SJSA1 (cell line): ENCODE measurements at regions not wholly inside any gene's neighbourhood (a gene's known extent, or its start where the extent isn't known, plus 50 kb on each side); places are given as distances from the start of the nearest gene placed in this dataset.

Experiments
- DNase-seq, 2 experiments: peaks; one replicate each; pipeline ENCODE4 v3.0.0-alpha.2; 2015 to 2020; ENCODE audit warnings: low spot score in 2 of 2, low read depth in 1 of 2
- H3K27ac ChIP-seq: fragments of 250-450 bp; sonication (Bioruptor Pico); 2 replicates; pipeline ENCODE4 v1.5.1; 2020; ENCODE audit warnings: mild to moderate bottlenecking, moderate library complexity
- H3K27me3 ChIP-seq: fragments of 250-450 bp; sonication (Bioruptor Pico); replicated peaks from 2 replicates; pipeline ENCODE4 v1.5.1; 2020; ENCODE audit warnings: mild to moderate bottlenecking, moderate library complexity
- H3K36me3 ChIP-seq: fragments of 250-450 bp; sonication (Bioruptor Pico); 2 replicates; pipeline ENCODE4 v1.5.1; 2020; ENCODE audit warnings: mild to moderate bottlenecking
- H3K4me1 ChIP-seq: fragments of 250-450 bp; sonication (Bioruptor Pico); replicated peaks from 2 replicates; pipeline ENCODE4 v1.6.1; 2021; ENCODE audit warnings: mild to moderate bottlenecking
- H3K4me3 ChIP-seq: fragments of 250-450 bp; sonication (Bioruptor Pico); 2 replicates; pipeline ENCODE4 v1.5.1; 2020; ENCODE audit warnings: mild to moderate bottlenecking
- H3K9me3 ChIP-seq: fragments of 250-450 bp; sonication (Bioruptor Pico); replicated peaks from 2 replicates; pipeline ENCODE4 v1.5.1; 2020; ENCODE audit warnings: mild to moderate bottlenecking

DNA sequence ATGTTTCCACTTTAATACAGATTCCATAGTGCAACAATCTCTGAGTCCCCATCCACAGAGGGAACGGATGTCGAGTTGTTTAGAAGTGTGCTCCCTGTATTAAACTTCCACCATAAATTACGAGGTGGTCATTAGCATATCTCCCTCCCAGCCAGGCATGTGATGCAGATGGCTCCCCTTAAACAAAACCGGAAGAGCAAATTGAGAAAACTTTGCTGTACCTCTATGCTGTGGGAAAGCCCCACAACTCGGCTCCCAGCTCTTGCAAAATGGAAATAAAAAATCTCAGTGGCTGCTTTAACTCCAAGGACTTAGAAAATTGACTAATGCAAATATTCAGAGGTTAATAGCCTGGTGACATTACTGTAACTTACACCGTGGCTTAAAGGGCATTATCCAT is 290.9 kb downstream of the MAF start:
- no peak for DNase-seq
- Histone ChIP-seq H3K27ac (no peak overlapping the region), H3K4me3 (no peak overlapping the region), H3K36me3 (no peaks in the 10 kb centered on the region), H3K27me3 (no peaks in the 10 kb centered on the region), H3K9me3 (no peaks in the 10 kb centered on the region), H3K4me1 (no peaks in the 10 kb centered on the region)

DNA sequence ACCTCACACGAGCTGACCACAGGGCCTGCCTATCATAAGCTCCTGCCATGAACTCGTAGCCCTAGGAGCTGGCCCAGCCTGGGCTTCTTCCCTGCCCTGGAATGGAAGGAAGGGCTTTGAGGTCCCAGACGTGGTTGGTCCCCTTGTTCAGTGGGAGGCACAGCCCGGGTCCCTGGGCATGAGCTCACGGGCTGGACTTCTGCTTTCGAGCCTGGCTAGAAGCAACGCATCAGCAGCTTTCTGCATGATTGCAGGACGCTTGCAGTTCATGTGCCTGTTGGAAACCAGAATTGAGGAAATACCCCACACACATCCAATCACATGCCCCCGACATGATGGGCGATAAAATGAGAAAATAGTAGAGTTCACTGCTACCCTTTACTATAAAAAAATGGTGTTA is 293.3 kb downstream of the MAF start:
- Histone ChIP-seq H3K27me3 (no peaks in the 10 kb centered on the region), H3K9me3 (no peaks in the 10 kb centered on the region), H3K27ac (no peak overlapping the region), H3K36me3 (no peaks in the 10 kb centered on the region), H3K4me3 (no peak overlapping the region), H3K4me1 (no peaks in the 10 kb centered on the region)
- DNase-seq = no peak

DNA sequence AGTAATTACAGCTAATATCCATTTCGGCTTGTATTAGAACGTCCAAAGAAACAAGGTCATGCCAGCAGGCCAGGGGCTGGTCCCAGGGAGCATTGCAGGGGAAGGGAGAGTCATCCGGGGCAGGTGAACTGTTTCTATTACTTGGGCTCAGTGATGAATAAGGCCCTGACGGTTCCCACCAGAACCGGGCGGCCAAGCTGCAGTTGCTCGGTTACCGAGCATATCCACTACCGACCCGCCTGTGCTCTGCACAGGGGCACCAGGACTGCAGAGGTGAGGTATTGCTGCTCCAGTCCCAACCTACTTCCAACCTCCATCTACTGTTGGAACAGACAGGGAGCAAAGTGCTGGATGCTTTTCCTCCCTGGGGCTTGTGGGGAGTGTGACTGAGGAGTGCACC is 295.5 kb downstream of the MAF start:
- Histone ChIP-seq H3K27me3 (no peaks in the 10 kb centered on the region), H3K36me3 (no peaks in the 10 kb centered on the region), H3K27ac (no peak overlapping the region), H3K4me1 (no peaks in the 10 kb centered on the region), H3K9me3 (no peaks in the 10 kb centered on the region), H3K4me3 (no peak overlapping the region)
- DNase-seq = no peak

DNA sequence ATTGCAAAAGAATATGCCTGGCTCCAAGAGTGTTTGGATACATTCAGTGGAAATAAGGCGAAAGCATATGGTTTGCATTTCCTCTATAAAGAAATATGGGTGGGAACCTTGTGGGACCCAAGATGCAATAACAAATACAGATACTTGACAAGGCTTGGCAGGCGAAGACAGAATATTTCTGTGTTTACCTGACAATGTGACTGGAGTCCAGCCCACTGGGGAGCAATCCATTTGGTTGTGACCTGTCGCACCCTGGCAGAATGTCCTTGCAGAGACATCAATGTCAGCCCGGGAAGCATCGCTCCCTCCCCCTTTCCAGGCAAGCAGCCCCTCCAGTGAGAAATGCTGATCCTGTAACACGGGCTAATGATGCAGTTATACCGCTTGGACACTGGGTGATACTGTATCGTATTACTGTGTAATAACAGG is 296.6 kb downstream of the MAF start:
- no peaks in the 10 kb centered on the region for H3K4me1 ChIP-seq
- H3K9me3 ChIP-seq = no peaks in the 10 kb centered on the region
- H3K4me3 ChIP-seq = no peak overlapping the region
- no peak for DNase-seq
- H3K27ac ChIP-seq = no peak overlapping the region
- no peaks in the 10 kb centered on the region for H3K27me3 ChIP-seq
- H3K36me3 ChIP-seq = no peaks in the 10 kb centered on the region

DNA sequence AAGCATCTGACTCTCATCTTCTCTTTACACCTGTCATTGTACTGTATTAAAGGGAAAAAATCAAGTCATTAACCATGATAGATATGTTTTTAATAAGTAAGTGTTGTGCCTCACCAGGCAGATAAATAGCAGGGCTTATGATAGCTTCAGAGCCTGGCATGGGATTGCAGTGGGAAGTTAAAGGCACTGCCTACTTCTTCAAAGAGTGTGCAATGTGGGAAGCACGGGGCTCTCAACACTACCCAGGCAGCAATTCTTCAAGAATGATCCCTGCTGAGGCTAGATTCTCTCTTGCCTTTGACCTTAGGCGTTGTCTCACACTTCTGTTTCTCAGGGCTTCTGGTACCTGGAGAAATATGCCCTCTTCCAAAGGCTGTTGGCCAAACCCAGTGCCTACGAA is 297.3 kb downstream of the MAF start:
- Histone ChIP-seq H3K9me3 (no peaks in the 10 kb centered on the region), H3K27me3 (no peaks in the 10 kb centered on the region), H3K4me3 (no peak overlapping the region), H3K4me1 (no peaks in the 10 kb centered on the region), H3K36me3 (no peaks in the 10 kb centered on the region), H3K27ac (no peak overlapping the region)
- no peak for DNase-seq

DNA sequence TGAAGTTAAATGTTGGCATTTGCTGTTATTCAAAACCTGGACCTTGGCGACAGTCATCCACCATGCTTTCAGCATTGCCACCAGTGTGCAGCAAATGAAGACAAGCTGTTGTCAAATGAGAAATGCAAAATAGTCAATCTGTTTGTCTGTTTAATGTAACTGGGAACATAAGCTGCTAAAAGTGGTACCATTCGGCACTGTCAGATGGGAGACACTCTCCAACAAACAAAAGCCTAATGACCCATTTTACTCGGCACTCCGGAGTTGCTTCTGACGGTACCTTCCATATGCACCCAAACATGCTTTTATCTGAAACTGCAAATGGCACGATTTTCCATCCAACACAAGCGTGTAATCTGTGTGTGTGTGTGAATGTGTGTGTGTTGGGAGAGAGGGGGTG is 297.8 kb downstream of the MAF start:
- Histone ChIP-seq H3K36me3 (no peaks in the 10 kb centered on the region), H3K4me3 (no peak overlapping the region), H3K27ac (no peak overlapping the region), H3K9me3 (no peaks in the 10 kb centered on the region), H3K27me3 (no peaks in the 10 kb centered on the region), H3K4me1 (no peaks in the 10 kb centered on the region)
- no peak for DNase-seq

DNA sequence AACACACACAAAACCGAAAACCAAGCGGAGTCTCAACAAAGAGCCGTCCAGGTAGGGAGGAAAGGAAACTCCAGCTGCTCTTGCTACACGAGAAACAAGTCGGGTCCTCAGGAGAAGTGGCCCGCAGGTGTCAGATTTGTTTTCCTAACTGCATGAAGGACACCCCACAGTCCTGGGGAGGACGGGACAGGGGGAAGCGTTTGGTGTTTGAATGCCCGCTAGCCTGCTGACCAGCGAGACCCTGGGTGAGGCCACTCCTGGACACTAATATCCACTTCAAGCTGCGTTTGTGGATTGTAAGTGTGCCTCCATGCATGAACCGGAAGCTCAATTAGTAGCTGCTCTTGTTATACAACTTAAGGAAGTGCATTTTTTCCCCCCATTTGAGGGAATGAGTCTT is 299.5 kb downstream of the MAF start:
- no peak for DNase-seq
- Histone ChIP-seq H3K27ac (no peak overlapping the region), H3K27me3 (no peaks in the 10 kb centered on the region), H3K36me3 (no peaks in the 10 kb centered on the region), H3K9me3 (no peaks in the 10 kb centered on the region), H3K4me1 (no peaks in the 10 kb centered on the region), H3K4me3 (no peak overlapping the region)

DNA sequence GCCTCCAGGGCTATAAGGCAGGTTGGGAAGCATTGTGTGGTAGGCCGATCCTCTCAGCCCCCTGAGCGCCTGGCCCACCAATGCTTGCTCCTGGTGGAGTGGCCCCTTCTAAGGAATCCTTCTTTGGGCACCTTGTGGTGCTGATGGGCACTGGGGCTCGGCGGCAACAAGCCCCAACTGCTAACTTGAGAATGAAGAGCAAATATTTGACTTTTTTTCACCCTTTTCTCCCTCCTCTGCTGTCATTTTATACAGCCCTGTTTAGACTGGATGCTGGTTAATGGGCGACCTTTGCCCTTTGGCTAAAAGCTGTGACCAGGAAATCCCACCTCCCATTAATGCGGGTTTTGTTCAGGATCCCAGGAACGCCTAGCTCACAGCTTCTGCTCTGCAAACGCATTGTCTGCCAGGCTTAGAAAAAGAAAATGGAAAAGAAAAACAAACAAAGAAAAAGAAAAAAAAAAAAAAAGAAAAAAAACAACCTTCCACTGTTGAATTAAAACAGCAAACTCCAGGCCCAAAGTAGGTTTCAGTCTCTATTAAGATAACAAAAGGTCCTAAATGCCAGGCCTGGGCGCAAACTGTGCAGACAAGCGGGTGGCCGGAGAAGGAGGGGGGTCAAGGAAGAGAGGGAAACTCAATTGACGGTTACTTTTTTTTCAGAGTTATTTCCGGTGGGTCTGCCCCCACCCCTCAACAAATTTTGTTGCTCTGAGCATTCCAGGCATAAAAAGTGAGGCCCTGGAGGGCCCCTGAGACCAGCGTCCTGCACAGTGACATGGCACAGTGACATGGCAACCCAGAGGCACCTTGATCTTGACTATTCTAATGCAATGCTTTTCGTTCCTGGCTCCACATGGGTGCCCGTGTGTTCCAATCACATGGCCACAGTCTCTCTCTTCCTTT is 301.4 kb downstream of the MAF start:
- DNase-seq = peak in 1 of 2 experiments; percentile 7

DNA sequence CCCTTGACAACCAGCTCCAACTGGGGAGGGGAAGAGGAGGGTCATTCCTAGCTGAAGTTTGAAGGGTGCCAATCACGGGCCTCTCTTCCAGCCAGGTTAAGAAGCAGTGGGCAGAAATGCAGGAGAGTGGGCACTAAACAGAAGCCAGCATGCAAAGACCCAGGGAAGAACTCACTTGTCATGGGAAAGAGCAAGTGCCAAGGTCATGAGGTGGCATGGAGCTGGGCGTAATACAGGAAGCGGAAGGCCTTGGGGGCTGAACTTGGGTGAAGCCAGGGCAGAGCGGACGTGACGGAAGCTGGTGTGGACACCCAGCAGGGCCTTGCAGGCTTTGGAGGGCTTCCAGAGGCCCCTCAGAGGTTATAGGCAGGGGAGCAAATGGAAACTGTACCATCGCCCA is 302.1 kb downstream of the MAF start:
- Histone ChIP-seq H3K9me3 (no peaks in the 10 kb centered on the region), H3K4me1 (no peaks in the 10 kb centered on the region), H3K27ac (no peak overlapping the region), H3K36me3 (no peaks in the 10 kb centered on the region), H3K27me3 (no peaks in the 10 kb centered on the region), H3K4me3 (no peak overlapping the region)
- DNase-seq = no peak

More for the DNA sequence above, 301.4 kb downstream of the MAF start:
- Histone ChIP-seq H3K27me3 (no peaks in the 10 kb centered on the region), H3K4me1 (no peaks in the 10 kb centered on the region), H3K9me3 (no peaks in the 10 kb centered on the region), H3K4me3 (no peak overlapping the region), H3K36me3 (no peaks in the 10 kb centered on the region), H3K27ac (no peak overlapping the region)

DNA sequence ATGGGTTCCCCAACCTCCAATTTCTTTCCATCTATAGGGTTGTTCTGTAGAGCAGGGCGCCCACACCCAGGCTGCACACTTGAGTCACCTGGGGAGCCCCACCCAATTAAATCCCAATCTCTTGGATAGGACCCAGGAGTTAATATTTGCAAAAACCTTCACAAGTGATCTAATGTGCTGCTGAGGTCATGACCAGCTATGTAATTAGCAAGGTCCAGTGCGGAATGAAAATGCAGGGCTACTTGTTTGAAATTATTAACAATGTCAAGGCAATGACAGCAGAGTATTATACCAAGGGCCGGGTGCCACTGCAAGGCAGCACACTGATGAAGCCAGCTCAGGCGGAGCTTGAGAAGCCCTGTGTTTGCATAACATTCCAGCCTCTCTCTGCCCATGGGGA is 302.7 kb downstream of the MAF start:
- H3K27me3 ChIP-seq = no peaks in the 10 kb centered on the region
- no peak overlapping the region for H3K4me3 ChIP-seq
- no peaks in the 10 kb centered on the region for H3K4me1 ChIP-seq
- DNase-seq = no peak
- no peaks in the 10 kb centered on the region for H3K9me3 ChIP-seq
- H3K27ac ChIP-seq = no peak overlapping the region
- H3K36me3 ChIP-seq = no peaks in the 10 kb centered on the region

DNA sequence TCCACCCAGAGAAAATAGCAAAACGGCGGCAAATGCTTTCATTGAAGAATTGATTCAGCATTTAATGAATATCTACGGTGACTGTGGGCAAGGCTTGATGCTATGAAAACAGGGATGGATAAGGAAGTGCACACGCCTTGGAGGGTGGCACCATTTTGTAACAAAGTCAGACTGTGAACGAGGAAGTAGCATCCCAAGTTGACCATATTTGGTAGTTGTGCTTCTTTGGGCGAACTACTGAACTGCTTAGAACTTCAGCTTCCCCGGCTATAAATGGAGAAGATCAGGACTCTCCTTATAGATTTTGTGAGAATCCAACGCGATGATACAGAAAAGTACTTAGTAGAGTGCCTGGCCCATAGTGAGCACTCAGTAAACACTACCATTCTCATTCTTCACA is 303.2 kb downstream of the MAF start:
- no peaks in the 10 kb centered on the region for H3K36me3 ChIP-seq
- no peaks in the 10 kb centered on the region for H3K9me3 ChIP-seq
- no peak overlapping the region for H3K4me3 ChIP-seq
- DNase-seq = no peak
- H3K4me1 ChIP-seq = no peaks in the 10 kb centered on the region
- H3K27ac ChIP-seq = no peak overlapping the region
- H3K27me3 ChIP-seq = no peaks in the 10 kb centered on the region

DNA sequence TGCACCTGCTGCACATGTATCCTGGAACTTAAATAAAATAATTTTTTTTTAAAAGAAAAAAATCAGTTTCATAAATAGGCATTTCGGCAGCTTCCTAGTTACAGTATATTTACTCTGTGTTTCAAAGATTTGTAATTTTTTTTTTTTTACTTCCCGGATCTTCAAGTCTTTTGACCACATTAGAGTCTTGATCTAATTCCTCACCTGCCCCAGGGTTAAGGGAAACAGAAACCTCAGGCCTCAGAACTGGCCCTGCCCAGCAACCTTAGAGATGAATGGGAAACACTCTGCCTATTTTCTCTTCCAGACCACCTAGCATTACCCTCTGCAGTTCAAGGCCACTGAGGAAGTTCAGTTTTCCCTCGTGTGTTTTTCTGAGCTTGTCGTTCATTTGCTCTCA is 304.0 kb downstream of the MAF start:
- Histone ChIP-seq H3K4me3 (no peak overlapping the region), H3K27me3 (no peaks in the 10 kb centered on the region), H3K27ac (no peak overlapping the region), H3K36me3 (no peaks in the 10 kb centered on the region), H3K9me3 (no peaks in the 10 kb centered on the region), H3K4me1 (no peaks in the 10 kb centered on the region)
- DNase-seq = no peak

DNA sequence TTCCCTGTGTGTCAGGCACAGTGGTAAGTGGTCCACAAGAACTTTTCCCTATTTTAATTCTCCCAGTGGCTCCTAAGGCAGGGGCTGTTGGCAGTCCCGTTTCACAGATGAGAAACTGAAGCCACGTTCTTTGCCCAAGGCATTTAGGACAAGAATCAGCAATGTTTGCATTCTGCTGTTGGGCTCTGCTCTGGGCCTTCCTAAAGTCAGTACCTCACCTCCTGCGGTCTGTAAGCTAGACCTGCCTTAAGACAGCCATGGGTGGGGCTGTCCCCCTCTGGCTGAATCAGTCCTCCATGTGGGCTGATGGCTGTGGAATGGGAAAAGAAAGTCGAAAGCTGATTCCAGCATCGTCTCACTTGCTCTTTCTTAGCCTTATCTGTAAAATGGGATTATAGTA is 304.8 kb downstream of the MAF start:
- H3K27ac ChIP-seq = no peak overlapping the region
- H3K27me3 ChIP-seq = no peaks in the 10 kb centered on the region
- H3K4me1 ChIP-seq = no peaks in the 10 kb centered on the region
- DNase-seq = no peak
- no peak overlapping the region for H3K4me3 ChIP-seq
- H3K36me3 ChIP-seq = no peaks in the 10 kb centered on the region
- H3K9me3 ChIP-seq = no peaks in the 10 kb centered on the region

DNA sequence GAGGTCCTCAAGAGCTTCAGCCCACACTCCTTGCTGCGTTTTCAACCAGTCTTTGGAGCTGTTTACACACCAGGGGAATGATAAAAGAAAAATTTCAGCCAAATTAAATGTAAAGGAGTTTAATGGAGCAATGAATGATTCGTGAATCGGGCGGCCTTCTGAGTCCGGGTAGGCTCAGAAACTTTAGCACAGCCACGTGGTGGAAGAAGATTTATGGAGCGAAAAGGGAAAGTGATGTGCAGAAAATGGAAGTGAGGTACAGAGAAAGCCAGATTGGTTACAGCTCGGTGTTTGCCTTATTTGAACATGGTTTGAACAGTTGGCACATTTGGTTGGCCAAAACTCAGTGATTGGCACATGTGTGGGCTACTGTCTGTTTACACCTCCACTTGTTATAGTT is 305.4 kb downstream of the MAF start:
- Histone ChIP-seq H3K27ac (no peak overlapping the region), H3K9me3 (no peaks in the 10 kb centered on the region), H3K4me3 (no peak overlapping the region), H3K4me1 (no peaks in the 10 kb centered on the region), H3K27me3 (no peaks in the 10 kb centered on the region), H3K36me3 (no peaks in the 10 kb centered on the region)
- no peak for DNase-seq

DNA sequence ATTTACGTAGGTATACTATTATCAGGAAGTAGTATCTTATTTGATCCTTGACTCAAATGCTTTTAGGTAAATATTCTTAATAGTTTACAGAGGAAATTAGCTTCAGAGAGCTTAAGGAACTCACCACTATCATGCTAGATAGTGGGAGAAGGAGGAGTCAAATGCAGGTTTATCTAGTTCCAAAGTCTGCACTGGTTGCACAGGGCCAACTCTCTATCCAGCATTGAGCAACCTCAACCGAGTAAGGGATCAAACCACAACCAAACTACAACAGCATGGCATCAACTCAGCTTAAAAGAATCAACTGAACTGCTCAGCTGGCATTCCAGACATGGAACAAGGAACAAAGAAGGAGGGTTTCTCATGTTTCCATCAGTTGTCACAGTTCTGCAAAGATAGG is 306.0 kb downstream of the MAF start:
- no peaks in the 10 kb centered on the region for H3K27me3 ChIP-seq
- no peak for DNase-seq
- H3K36me3 ChIP-seq = no peaks in the 10 kb centered on the region
- H3K9me3 ChIP-seq = no peaks in the 10 kb centered on the region
- no peaks in the 10 kb centered on the region for H3K4me1 ChIP-seq
- no peak overlapping the region for H3K27ac ChIP-seq
- no peak overlapping the region for H3K4me3 ChIP-seq
